ENCODE measurements at regions not wholly inside any gene's neighbourhood (a gene's known extent, or its start where the extent isn't known, plus 50 kb on each side); places are given as distances from the start of the nearest gene placed in this dataset.
A peak's percentile ranks its signal among the peaks of the same experiment; 100 is the strongest.

- Mint-ChIP-seq H3K36me3 (ENCODE audit: low read depth) (peaks cover 3% of the 10 kb centered on the region; the same call in 1 of the 3 replicates), H3K4me3 (no peak overlapping the region)
Measured at GRCh38 chr21:27365394-27365793, 398.5 kb upstream of the ADAMTS5 start.

GRCh38 chr21:27363719-27364477 lies 397.0 kb upstream of the ADAMTS5 start:
- H3K4me1 ChIP-seq (ENCODE audit: insufficient read depth): no peaks in the 10 kb centered on the region
- TF ChIP-seq REST (IDR thresholded peaks at IDR 0.05; ENCODE audit: unreplicated experiment) (no peak), CREB1 (CRISPR knock-in tag; IDR thresholded peaks at IDR 0.05; ENCODE audit: low read depth) (no peak), POLR2AphosphoS5 (IDR thresholded peaks at IDR 0.05; ENCODE audit: low read depth) (no peak), EZH2phosphoT487 (IDR thresholded peaks at IDR 0.05; ENCODE audit: unreplicated experiment) (no peak), ZNF331 (CRISPR knock-in tag; IDR thresholded peaks at IDR 0.05; ENCODE audit: low read depth) (no peak), ZNF114 (CRISPR knock-in tag; IDR thresholded peaks at IDR 0.05) (no peak), ETS1 (IDR thresholded peaks at IDR 0.05) (no peak), JUNB (IDR thresholded peaks at IDR 0.05; ENCODE audit: unreplicated experiment) (no peak), EZH2 (IDR thresholded peaks at IDR 0.05; ENCODE audit: low read depth, unreplicated experiment) (no peak), STAT1 (IDR thresholded peaks at IDR 0.05; ENCODE audit: unreplicated experiment) (no peak)
- no peaks in the 10 kb centered on the region for H3K4me1 Mint-ChIP-seq
- no peaks in the 10 kb centered on the region for H3K36me3 ChIP-seq (ENCODE audit: insufficient read depth)
- DNase-seq (ENCODE audit: low spot score) (no peak), ATAC-seq (no peak)
- no peak overlapping the region for H3K4me3 ChIP-seq
- H3K9me3 Mint-ChIP-seq: no peaks in the 10 kb centered on the region
- peaks cover 3% of the 10 kb centered on the region; the same call in 1 of the 3 replicates for H3K36me3 Mint-ChIP-seq (ENCODE audit: low read depth)
- peaks cover 17% of the 10 kb centered on the region for H3K9me2 ChIP-seq (ENCODE audit: insufficient read depth)
- no peak overlapping the region for H3K4me2 ChIP-seq
- no peaks in the 10 kb centered on the region for H3F3A ChIP-seq (replicated peaks; ENCODE audit: low read depth)
- H3K27ac ChIP-seq (ENCODE audit: low read depth): no peak overlapping the region
- H3K27ac Mint-ChIP-seq: no peak overlapping the region
- H2AFZ ChIP-seq: no peak overlapping the region
- H4K20me1 ChIP-seq (replicated peaks; ENCODE audit: insufficient read depth): no peaks in the 10 kb centered on the region
- H3K4me3 Mint-ChIP-seq: no peak overlapping the region
- peaks cover 5% of the 10 kb centered on the region for H3K27me3 Mint-ChIP-seq (ENCODE audit: insufficient read depth, low read depth, poor library complexity)
- no peaks in the 10 kb centered on the region for H3K79me2 ChIP-seq (replicated peaks; ENCODE audit: insufficient read depth)
- no peaks in the 10 kb centered on the region for H3K27me3 ChIP-seq (ENCODE audit: insufficient read depth)

More at GRCh38 chr21:27365394-27365793, 398.5 kb upstream of the ADAMTS5 start:
- TF ChIP-seq ETS1 (IDR thresholded peaks at IDR 0.05): no peak
- Histone ChIP-seq H3K79me2 (replicated peaks; ENCODE audit: insufficient read depth) (no peaks in the 10 kb centered on the region), H3K9me2 (ENCODE audit: insufficient read depth) (peaks cover 21% of the 10 kb centered on the region), H3K27me3 (ENCODE audit: insufficient read depth) (no peaks in the 10 kb centered on the region), H3F3A (replicated peaks; ENCODE audit: low read depth) (no peaks in the 10 kb centered on the region), H3K4me3 (no peak overlapping the region), H3K4me1 (ENCODE audit: insufficient read depth) (peaks cover 10% of the 10 kb centered on the region), H3K27ac (ENCODE audit: low read depth) (no peak overlapping the region), H3K4me2 (no peak overlapping the region), H4K20me1 (replicated peaks; ENCODE audit: insufficient read depth) (no peaks in the 10 kb centered on the region), H3K36me3 (ENCODE audit: insufficient read depth) (no peaks in the 10 kb centered on the region), H2AFZ (0 out of 2 replicates have a peak overlapping the region, but pooled peaks have one; percentile 15)
- no peak overlapping the region for H3K27ac Mint-ChIP-seq
- H3K9me3 Mint-ChIP-seq: no peaks in the 10 kb centered on the region
- peaks cover 5% of the 10 kb centered on the region for H3K27me3 Mint-ChIP-seq (ENCODE audit: insufficient read depth, low read depth, poor library complexity)
- ATAC-seq (no peak), DNase-seq (ENCODE audit: low spot score) (no peak)
- peaks cover 8% of the 10 kb centered on the region; the same call in 2 of the 3 replicates for H3K4me1 Mint-ChIP-seq

All from GM23338 (cell line).